DOHH2 (cell line): ENCODE measurements at regions not wholly inside any gene's neighbourhood (a gene's known extent, or its start where the extent isn't known, plus 50 kb on each side); places are given as distances from the start of the nearest gene placed in this dataset.
"Not testable (repeated sequence)": the region's sequence is repeated elsewhere in the genome, so short reads cannot be mapped to it uniquely, and the experiment has no call there.

ENCODE experiments used
- CTCF ChIP-seq: fragments of 200-600 bp; sonication (generic); IDR thresholded peaks from one replicate; pipeline ENCODE4 v1.5.1; 2014; ENCODE audit warnings: antibody characterized with exemption, mild to moderate bottlenecking, low read depth, low read length; ENCODE audit not compliant: poor library complexity, severe bottlenecking
- EZH2phosphoT487 ChIP-seq: fragments of 200-600 bp; sonication (generic); IDR thresholded peaks from 2 replicates; pipeline ENCODE4 v1.6.1; 2017; ENCODE audit warnings: borderline replicate concordance, mild to moderate bottlenecking, antibody characterized with exemption, low read length, moderate library complexity, mixed read lengths

GRCh38 chr1:149254894-149255847, 151.8 kb upstream of the NBPF9 start:
- not testable (repeated sequence) for TF ChIP-seq CTCF, EZH2phosphoT487
